ENCODE measurements at regions not wholly inside any gene's neighbourhood (a gene's known extent, or its start where the extent isn't known, plus 50 kb on each side); places are given as distances from the start of the nearest gene placed in this dataset.

- Mint-ChIP-seq H3K4me3 (no peak overlapping the region), H3K27ac (no peak overlapping the region), H3K9me3 (no peaks in the 10 kb centered on the region), H3K4me1 (no peaks in the 10 kb centered on the region), H3K27me3 (ENCODE audit: insufficient read depth, low read depth) (no peaks in the 10 kb centered on the region), H3K36me3 (no peaks in the 10 kb centered on the region)
- Histone ChIP-seq H3K4me3 (no peak overlapping the region), H3K4me1 (peaks cover 1% of the 10 kb centered on the region), H3K79me2 (ENCODE audit: low read depth) (no peaks in the 10 kb centered on the region), H3K36me3 (no peaks in the 10 kb centered on the region), H3K27me3 (no peaks in the 10 kb centered on the region), H3F3A (ENCODE audit: low read depth) (no peaks in the 10 kb centered on the region), H3K27ac (no peak overlapping the region), H3K4me2 (no peak overlapping the region), H3K9me3 (ENCODE audit: low read depth) (no peaks in the 10 kb centered on the region), H4K20me1 (ENCODE audit: low read depth) (no peaks in the 10 kb centered on the region), H2AFZ (replicated peaks) (peak overlapping the region; percentile 94), H3K9ac (no peak overlapping the region)
- TF ChIP-seq EZH2 (IDR thresholded peaks at IDR 0.05) (no peak), EZH2phosphoT487 (IDR thresholded peaks at IDR 0.05) (no peak), CTCF (IDR thresholded peaks at IDR 0.05) (no peak)
- DNase-seq (ENCODE audit: low spot score) = no peak
Observed at GRCh38 chr4:164501074-164501473, 252.9 kb upstream of the SMIM31 start.

DNA sequence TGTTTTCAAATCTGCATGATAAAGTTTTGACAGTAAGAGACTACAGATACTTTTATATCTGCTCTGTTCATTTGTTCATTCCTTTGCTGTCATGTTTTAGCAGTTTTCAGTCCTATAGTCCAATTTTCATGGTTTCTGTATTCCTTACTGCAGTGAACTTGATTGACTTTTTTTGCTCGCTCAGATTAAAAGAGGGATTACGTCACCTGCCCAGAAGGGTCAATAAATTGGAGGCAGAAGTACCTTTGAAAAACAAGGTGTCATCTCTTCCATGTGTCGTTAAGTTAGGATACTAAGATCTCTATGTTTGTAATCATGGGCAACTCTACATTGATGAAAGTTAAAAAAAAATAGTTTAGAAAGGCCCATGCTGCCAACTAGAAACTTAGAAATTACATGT, 250.1 kb upstream of the SMIM31 start:
- H3K4me2 ChIP-seq = no peak overlapping the region
- H4K20me1 ChIP-seq (ENCODE audit: low read depth) = no peaks in the 10 kb centered on the region
- H3K36me3 Mint-ChIP-seq = no peaks in the 10 kb centered on the region
- no peak overlapping the region for H3K27ac Mint-ChIP-seq
- no peak overlapping the region for H3K9ac ChIP-seq
- TF ChIP-seq EZH2phosphoT487 (IDR thresholded peaks at IDR 0.05) (no peak), EZH2 (IDR thresholded peaks at IDR 0.05) (no peak), CTCF (IDR thresholded peaks at IDR 0.05) (no peak)
- no peaks in the 10 kb centered on the region for H3K36me3 ChIP-seq
- no peaks in the 10 kb centered on the region for H3K9me3 Mint-ChIP-seq
- peaks cover 11% of the 10 kb centered on the region for H3K4me1 ChIP-seq
- H3F3A ChIP-seq (ENCODE audit: low read depth) = no peaks in the 10 kb centered on the region
- no peak overlapping the region for H2AFZ ChIP-seq (replicated peaks)
- H3K27ac ChIP-seq = no peak overlapping the region
- H3K9me3 ChIP-seq (ENCODE audit: low read depth) = no peaks in the 10 kb centered on the region
- no peak overlapping the region for H3K4me3 Mint-ChIP-seq
- no peaks in the 10 kb centered on the region for H3K27me3 Mint-ChIP-seq (ENCODE audit: insufficient read depth, low read depth)
- H3K79me2 ChIP-seq (ENCODE audit: low read depth) = no peaks in the 10 kb centered on the region
- no peak overlapping the region for H3K4me3 ChIP-seq
- H3K4me1 Mint-ChIP-seq = no peaks in the 10 kb centered on the region
- H3K27me3 ChIP-seq = no peaks in the 10 kb centered on the region
- no peak for DNase-seq (ENCODE audit: low spot score)

DNA sequence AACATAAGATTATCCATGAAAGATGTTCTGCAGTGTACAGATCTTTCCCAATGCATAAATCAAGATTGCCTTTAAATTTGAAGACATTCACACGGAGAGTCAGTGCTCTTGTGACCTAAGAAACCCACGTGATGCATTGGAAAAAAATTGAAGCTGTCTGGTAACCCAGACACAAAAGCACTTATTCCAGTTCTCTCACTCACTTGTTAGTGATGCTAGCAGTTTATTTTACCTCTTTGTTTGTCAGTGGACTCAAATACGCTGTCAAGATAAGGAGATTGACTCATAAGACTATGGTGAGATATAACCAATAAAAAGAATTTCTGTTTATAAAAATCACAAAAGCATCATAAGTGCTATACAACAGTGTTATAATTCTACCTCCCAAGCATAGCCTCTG, 245.8 kb upstream of the SMIM31 start:
- Mint-ChIP-seq H3K27me3 (ENCODE audit: insufficient read depth, low read depth) (no peaks in the 10 kb centered on the region), H3K36me3 (no peaks in the 10 kb centered on the region), H3K4me1 (no peaks in the 10 kb centered on the region), H3K4me3 (no peak overlapping the region), H3K27ac (no peak overlapping the region), H3K9me3 (no peaks in the 10 kb centered on the region)
- H3K27me3 ChIP-seq = no peaks in the 10 kb centered on the region
- H3F3A ChIP-seq (ENCODE audit: low read depth) = no peaks in the 10 kb centered on the region
- no peak overlapping the region for H3K4me3 ChIP-seq
- no peaks in the 10 kb centered on the region for H4K20me1 ChIP-seq (ENCODE audit: low read depth)
- H3K4me1 ChIP-seq = peaks cover 11% of the 10 kb centered on the region
- TF ChIP-seq EZH2 (IDR thresholded peaks at IDR 0.05) (no peak), EZH2phosphoT487 (IDR thresholded peaks at IDR 0.05) (no peak), CTCF (IDR thresholded peaks at IDR 0.05) (no peak)
- H2AFZ ChIP-seq (replicated peaks) = no peak overlapping the region
- H3K27ac ChIP-seq = no peak overlapping the region
- no peak overlapping the region for H3K9ac ChIP-seq
- no peaks in the 10 kb centered on the region for H3K9me3 ChIP-seq (ENCODE audit: low read depth)
- no peaks in the 10 kb centered on the region for H3K36me3 ChIP-seq
- no peak for DNase-seq (ENCODE audit: low spot score)
- H3K4me2 ChIP-seq = no peak overlapping the region
- no peaks in the 10 kb centered on the region for H3K79me2 ChIP-seq (ENCODE audit: low read depth)

DNA sequence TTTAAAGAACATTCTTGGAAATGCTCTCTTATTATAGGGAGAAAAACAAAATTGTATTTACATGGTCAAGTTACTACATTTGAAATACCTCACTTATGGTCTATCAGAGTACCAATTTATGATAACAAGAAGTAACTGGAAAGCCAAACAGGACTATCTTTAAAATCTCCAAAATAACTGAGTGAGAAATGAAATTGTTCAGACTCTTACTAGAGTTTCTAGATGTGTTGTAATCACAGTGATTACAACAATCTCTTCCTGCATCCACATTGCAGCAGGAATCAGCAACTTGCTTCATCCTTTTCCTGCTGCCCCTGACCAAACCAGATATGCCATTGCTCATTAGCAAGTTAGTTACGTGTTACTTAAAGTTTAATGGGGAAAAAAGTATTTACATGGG, 245.2 kb upstream of the SMIM31 start:
- Histone ChIP-seq H3K27me3 (no peaks in the 10 kb centered on the region), H3F3A (ENCODE audit: low read depth) (no peaks in the 10 kb centered on the region), H2AFZ (replicated peaks) (peak overlapping the region; percentile 2), H3K4me2 (no peak overlapping the region), H3K4me1 (peaks cover 11% of the 10 kb centered on the region), H3K9ac (no peak overlapping the region), H3K79me2 (ENCODE audit: low read depth) (no peaks in the 10 kb centered on the region), H3K36me3 (no peaks in the 10 kb centered on the region), H3K27ac (no peak overlapping the region), H3K9me3 (ENCODE audit: low read depth) (no peaks in the 10 kb centered on the region), H4K20me1 (ENCODE audit: low read depth) (no peaks in the 10 kb centered on the region), H3K4me3 (no peak overlapping the region)
- no peak overlapping the region for H3K27ac Mint-ChIP-seq
- no peaks in the 10 kb centered on the region for H3K4me1 Mint-ChIP-seq
- H3K27me3 Mint-ChIP-seq (ENCODE audit: insufficient read depth, low read depth) = no peaks in the 10 kb centered on the region
- H3K36me3 Mint-ChIP-seq = no peaks in the 10 kb centered on the region
- no peaks in the 10 kb centered on the region for H3K9me3 Mint-ChIP-seq
- TF ChIP-seq EZH2 (IDR thresholded peaks at IDR 0.05) (no peak), EZH2phosphoT487 (IDR thresholded peaks at IDR 0.05) (no peak), CTCF (IDR thresholded peaks at IDR 0.05) (no peak)
- DNase-seq (ENCODE audit: low spot score) = no peak
- no peak overlapping the region for H3K4me3 Mint-ChIP-seq
